ENCODE measurements at regions not wholly inside any gene's neighbourhood (a gene's known extent, or its start where the extent isn't known, plus 50 kb on each side); places are given as distances from the start of the nearest gene placed in this dataset.
"Not testable (repeated sequence)": the region's sequence is repeated elsewhere in the genome, so short reads cannot be mapped to it uniquely, and the experiment has no call there.

DNA sequence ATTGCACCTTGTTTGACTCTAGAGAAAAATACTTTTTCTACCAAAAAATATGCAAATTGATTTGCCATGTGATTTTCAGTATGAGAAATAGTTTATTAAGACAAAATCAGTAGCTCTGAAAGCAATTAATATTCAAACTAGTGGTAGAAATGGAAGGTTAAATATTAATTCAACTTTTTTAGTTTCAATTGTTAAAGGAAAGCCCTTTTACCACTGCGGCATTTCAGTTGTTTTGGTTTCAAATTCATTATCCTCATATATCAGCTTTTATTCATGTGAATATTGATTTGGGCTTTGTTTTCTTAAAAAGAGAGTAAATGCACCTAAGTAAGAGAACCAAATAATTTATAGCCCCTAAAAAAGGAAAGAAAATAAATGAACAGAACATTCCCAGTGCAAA is 660.6 kb upstream of the CHD1 start:
- TF ChIP-seq, protein P1, sequence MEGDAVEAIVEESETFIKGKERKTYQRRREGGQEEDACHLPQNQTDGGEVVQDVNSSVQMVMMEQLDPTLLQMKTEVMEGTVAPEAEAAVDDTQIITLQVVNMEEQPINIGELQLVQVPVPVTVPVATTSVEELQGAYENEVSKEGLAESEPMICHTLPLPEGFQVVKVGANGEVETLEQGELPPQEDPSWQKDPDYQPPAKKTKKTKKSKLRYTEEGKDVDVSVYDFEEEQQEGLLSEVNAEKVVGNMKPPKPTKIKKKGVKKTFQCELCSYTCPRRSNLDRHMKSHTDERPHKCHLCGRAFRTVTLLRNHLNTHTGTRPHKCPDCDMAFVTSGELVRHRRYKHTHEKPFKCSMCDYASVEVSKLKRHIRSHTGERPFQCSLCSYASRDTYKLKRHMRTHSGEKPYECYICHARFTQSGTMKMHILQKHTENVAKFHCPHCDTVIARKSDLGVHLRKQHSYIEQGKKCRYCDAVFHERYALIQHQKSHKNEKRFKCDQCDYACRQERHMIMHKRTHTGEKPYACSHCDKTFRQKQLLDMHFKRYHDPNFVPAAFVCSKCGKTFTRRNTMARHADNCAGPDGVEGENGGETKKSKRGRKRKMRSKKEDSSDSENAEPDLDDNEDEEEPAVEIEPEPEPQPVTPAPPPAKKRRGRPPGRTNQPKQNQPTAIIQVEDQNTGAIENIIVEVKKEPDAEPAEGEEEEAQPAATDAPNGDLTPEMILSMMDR (conservative IDR thresholded peaks at IDR 0.05; ENCODE audit: low read depth, low read length): no peak
- no peak for DNase-seq (ENCODE audit: low read depth)
- H3K4me3 ChIP-seq (ENCODE audit: low read depth, low read length): no peak overlapping the region

DNA sequence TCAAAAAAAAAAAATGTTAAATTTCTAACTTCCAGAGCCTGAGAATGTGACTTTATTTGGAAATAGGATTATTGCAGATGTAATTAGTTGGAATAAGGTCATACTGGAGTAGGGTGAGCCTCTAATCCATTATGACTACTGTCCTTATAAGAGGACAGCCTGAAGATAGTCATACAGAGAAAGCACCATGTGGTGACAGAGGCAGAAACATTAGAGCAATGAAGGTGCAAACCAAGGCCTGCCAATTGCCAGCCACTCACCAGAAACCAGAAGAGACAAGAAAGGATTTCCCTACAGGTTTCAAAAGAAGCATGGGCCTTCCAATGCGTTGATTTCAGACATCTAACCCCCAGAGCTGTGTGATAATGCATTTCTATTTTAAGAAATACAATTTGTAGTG is 659.2 kb upstream of the CHD1 start:
- TF ChIP-seq, protein P1 (conservative IDR thresholded peaks at IDR 0.05; ENCODE audit: low read depth, low read length): no peak
- DNase-seq (ENCODE audit: low read depth): no peak
- H3K4me3 ChIP-seq (ENCODE audit: low read depth, low read length): no peak overlapping the region

DNA sequence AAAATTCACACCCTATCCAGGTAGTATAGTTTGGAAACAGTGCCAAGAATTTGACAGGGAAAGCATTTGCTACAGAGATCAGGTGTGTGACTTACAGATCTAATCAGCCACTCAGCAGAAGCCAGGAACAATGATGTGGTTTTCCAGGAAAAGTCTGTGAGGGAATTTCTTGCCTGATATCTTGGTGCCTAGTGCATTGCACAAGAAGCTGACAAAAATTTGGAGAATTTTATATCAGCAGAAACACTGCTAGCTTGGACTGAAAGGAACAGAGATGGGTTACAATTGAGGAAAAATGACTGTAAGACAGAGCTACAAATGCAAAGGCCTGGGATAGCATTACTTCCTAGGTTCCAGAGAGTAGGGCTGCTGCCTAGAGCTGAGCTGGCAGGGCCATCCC is 658.1 kb upstream of the CHD1 start:
- no peak overlapping the region for H3K4me3 ChIP-seq (ENCODE audit: low read depth, low read length)
- TF ChIP-seq, protein P1 (conservative IDR thresholded peaks at IDR 0.05; ENCODE audit: low read depth, low read length): no peak

DNA sequence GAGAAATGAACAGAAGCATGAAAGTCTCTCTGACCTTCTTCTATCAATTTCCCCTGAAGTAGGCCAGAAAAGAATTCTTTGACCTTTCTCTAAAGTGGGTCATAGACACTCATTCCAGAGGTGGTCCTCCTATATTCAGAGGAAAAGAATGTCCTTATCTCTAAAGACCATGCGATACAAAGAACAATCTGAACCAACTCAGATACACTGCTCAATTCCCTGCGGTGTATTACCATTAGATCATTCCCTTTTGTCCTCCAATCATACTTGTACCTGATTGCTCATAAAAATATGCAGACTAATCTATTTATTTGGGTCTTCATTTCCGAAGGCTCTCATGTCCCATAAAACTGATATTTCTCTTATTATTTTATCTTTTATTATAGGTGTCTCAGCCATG is 652.4 kb upstream of the CHD1 start:
- DNase-seq (ENCODE audit: low read depth); H3K4me3 ChIP-seq (ENCODE audit: low read depth, low read length): not testable (repeated sequence)

More for the DNA sequence above, 658.1 kb upstream of the CHD1 start:
- DNase-seq (ENCODE audit: low read depth): no peak

DNA sequence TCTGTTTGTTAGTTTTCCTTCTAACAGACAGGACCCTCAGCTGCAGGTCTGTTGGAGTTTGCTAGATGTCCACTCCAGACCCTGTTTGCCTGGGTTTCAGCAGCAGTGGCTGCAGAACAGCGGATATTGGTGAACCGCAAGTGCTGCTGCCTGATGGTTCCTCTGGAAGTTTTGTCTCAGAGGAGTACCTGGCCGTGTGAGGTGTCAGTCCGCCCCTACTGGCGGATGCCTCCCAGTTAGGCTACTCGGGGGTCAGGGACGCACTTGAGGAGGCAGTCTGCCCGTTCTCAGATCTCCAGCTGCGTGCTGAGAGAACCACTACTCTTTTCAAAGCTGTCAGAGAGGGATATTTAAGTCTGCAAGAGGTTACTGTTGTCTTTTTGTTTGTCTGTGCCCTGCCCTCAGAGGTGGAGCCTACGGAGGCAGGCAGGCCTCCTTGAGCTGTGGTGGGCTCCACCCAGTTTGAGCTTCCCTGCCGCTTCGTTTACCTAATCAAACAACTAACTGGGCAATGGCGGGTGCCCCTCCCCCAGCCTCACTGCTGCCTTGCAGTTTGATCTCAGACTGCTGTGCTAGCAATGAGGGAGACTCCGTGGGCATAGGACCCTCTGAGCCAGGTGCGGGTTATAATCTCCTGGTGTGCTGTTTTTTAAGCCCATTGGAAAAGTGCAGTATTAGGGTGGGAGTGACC is 634.3 kb upstream of the CHD1 start:
- not testable (repeated sequence) for H3K4me3 ChIP-seq (ENCODE audit: low read depth, low read length); DNase-seq (ENCODE audit: low read depth)

DNA sequence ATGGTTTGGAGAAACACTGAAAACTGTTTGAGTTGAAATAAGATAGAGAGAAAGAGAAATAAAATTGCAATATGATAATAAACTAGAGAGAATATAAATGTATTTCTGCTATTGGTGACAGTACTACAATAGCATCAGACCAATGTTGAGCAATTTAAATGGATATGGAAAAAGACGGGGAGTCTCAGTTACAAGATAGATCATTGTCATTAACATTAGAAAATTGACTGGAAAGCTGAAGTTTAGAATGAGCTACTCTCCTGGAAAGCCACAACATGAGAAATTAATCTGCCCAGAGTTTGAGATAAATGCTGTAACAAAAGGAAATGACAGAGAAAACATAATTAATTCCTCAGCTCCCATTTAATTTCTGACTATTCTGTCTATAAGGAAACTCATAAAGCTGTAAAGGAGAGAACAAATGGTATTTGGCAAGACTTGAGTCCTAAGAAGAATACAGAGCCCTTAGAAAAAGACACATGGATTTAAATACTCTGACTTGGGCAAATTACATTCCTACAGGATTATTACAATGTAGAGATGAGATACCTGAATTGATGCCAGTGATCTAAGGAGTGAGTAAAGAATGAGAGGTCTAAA is 624.5 kb upstream of the CHD1 start:
- H3K4me3 ChIP-seq (ENCODE audit: low read depth, low read length): no peak overlapping the region
- DNase-seq (ENCODE audit: low read depth): no peak
- TF ChIP-seq, protein P1 (conservative IDR thresholded peaks at IDR 0.05; ENCODE audit: low read depth, low read length): no peak

DNA sequence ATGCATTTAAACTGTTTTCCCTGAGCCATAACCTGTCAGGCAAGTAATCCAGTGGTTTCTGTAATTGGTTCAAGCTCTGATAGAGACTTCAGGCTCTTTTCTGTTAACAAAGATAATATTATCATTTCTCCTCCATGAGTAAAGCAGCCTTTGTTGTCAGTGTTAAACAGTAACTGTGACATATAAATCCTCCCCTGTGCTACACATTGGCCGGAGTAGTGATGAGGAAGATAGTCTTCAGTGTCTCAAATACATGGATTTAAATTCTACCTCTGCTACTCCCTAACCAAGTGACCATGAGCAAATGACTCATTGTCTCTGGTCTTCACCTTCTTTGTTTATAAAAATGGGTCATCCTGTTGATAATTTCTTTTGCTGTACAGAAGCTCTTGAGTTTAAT is 615.5 kb upstream of the CHD1 start:
- no peak overlapping the region for H3K4me3 ChIP-seq (ENCODE audit: low read depth, low read length)
- no peak for DNase-seq (ENCODE audit: low read depth)
- TF ChIP-seq, protein P1 (conservative IDR thresholded peaks at IDR 0.05; ENCODE audit: low read depth, low read length): no peak

DNA sequence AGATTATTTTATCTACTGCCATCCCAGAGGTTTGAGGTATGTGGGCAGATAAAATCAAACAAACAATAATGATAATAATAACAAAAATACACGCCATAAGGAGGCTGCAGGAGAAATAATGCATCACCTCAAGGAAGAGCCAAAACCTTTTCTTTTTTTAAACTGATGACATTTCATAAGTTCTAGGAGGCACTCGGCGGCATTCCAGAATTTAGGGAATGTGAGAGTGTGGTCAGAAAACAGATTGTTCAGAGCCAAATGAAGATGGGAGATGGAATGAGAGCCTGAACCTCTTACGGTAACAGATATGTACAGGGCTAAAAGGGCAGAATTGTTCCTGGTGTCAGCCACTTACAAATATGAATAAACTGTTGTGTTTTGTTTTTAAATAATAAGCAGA is 615.0 kb upstream of the CHD1 start:
- TF ChIP-seq, protein P1 (conservative IDR thresholded peaks at IDR 0.05; ENCODE audit: low read depth, low read length): no peak
- no peak for DNase-seq (ENCODE audit: low read depth)
- H3K4me3 ChIP-seq (ENCODE audit: low read depth, low read length): no peak overlapping the region

DNA sequence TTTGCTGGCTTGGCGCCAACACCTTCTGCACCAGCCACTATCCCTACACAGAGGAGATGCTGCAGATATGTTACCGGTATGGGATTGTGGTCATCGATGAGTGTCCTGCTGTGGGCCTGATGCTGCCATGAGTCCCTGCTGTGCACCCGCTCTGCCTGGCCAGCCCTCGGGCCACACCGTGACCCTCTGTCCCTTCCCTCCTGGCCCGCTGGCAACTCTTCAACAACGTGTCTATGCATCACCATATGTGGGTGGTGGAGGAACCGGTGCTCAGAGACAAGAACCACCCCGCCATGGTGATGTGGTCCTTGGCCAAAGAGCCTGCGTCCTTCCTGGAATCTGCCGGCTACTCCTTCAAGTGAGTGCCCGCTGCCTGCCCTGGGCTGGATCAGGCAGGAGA is 605.4 kb upstream of the CHD1 start:
- H3K4me3 ChIP-seq (ENCODE audit: low read depth, low read length); DNase-seq (ENCODE audit: low read depth): not testable (repeated sequence)

DNA sequence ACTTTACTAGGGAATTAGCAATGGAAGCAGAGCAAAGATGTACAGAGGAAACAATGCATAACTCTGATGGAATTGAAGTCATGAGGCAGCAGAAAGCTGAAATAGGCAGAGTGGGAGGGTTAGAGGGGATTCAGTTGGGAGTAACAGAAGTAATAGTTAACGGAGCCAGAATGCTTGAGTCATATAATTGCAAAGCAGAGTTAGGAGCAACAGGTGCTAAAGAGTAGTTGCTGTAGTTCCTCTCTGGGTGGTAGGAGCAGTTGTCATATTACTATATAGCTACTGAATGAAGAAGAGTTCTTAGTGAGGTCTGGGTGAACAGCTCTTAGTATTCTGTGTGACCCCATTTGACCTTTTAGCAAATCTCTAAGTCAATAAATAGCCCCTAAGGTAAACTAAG is 592.9 kb upstream of the CHD1 start:
- not testable (repeated sequence) for H3K4me3 ChIP-seq (ENCODE audit: low read depth, low read length); DNase-seq (ENCODE audit: low read depth)

DNA sequence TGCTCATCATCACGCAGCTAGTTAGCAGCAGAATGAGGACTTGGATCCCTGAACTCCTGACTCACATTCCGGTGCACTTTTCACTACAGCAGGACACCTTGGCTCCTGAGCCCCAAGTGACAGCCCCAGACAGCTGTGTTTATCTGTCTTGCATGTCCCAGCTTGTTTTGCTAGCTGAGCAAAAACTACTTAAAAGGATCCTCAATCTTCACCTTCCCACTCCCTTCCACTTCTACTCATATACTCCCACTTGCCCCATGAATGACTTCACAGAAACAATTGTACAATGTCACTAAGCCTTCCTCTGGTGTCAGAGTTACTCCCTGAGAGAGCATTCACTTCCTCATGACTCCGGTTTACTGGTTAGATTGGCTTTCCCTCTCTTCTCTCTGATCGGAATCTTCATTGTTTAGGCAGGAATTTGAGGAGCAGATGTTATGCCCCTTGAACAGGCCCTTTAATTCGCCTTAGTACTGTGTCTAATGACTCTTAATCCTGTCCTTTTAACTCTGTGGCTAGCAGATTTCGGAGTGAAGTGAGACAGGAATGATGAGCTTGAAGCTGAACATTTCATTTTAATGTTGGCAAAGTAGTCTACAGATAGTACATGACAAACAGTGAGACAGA is 587.2 kb upstream of the CHD1 start:
- not testable (repeated sequence) for DNase-seq (ENCODE audit: low read depth); H3K4me3 ChIP-seq (ENCODE audit: low read depth, low read length)
